ENCODE measurements at regions not wholly inside any gene's neighbourhood (a gene's known extent, or its start where the extent isn't known, plus 50 kb on each side); places are given as distances from the start of the nearest gene placed in this dataset.

- Histone ChIP-seq H4K20me1 (ENCODE audit: low read depth, low read length) (no peaks in the 10 kb centered on the region), H3K27me3 (ENCODE audit: low read length) (no peaks in the 10 kb centered on the region), H3F3A (ENCODE audit: insufficient read depth) (no peaks in the 10 kb centered on the region), H3K9ac (ENCODE audit: low read length) (no peak overlapping the region), H3K4me2 (ENCODE audit: low read depth, low read length, poor library complexity, severe bottlenecking) (no peak overlapping the region), H3K9me3 (ENCODE audit: insufficient read depth, low read length) (no peaks in the 10 kb centered on the region), H2AFZ (ENCODE audit: low read depth, low read length, severe bottlenecking) (no peak overlapping the region), H3K9me2 (replicated peaks; ENCODE audit: insufficient read depth, low read length) (no peaks in the 10 kb centered on the region), H3K36me3 (ENCODE audit: low read length) (no peaks in the 10 kb centered on the region), H3K79me2 (ENCODE audit: insufficient read depth, low read length) (no peaks in the 10 kb centered on the region), H3K27ac (ENCODE audit: low read depth, low read length) (no peak overlapping the region), H3K4me3 (ENCODE audit: insufficient read depth, low read length, poor library complexity, severe bottlenecking) (no peak overlapping the region)
- no peak for TF ChIP-seq EZH2phosphoT487 (conservative IDR thresholded peaks at IDR 0.05; ENCODE audit: low read length)
These were observed 52.5 kb upstream of the CAMK1G start for GRCh38 chr1:209531006-209531405.

GRCh38 chr1:209531549-209531948, 52.0 kb upstream of the CAMK1G start:
- H3K9ac ChIP-seq (ENCODE audit: low read length) = no peak overlapping the region
- no peaks in the 10 kb centered on the region for H3K9me2 ChIP-seq (replicated peaks; ENCODE audit: insufficient read depth, low read length)
- H3K79me2 ChIP-seq (ENCODE audit: insufficient read depth, low read length) = no peaks in the 10 kb centered on the region
- TF ChIP-seq CTCF (IDR thresholded peaks at IDR 0.05; ENCODE audit: insufficient read depth, low read length, poor library complexity, severe bottlenecking) = no peak
- no peak for TF ChIP-seq EZH2phosphoT487 (conservative IDR thresholded peaks at IDR 0.05; ENCODE audit: low read length)
- H3K36me3 ChIP-seq (ENCODE audit: low read length) = no peaks in the 10 kb centered on the region
- H3F3A ChIP-seq (ENCODE audit: insufficient read depth) = no peaks in the 10 kb centered on the region
- H3K9me3 ChIP-seq (ENCODE audit: insufficient read depth, low read length) = no peaks in the 10 kb centered on the region
- H4K20me1 ChIP-seq (ENCODE audit: low read depth, low read length) = no peaks in the 10 kb centered on the region
- H3K27ac ChIP-seq (ENCODE audit: low read depth, low read length) = no peak overlapping the region
- H3K4me2 ChIP-seq (ENCODE audit: low read depth, low read length, poor library complexity, severe bottlenecking) = no peak overlapping the region
- H2AFZ ChIP-seq (ENCODE audit: low read depth, low read length, severe bottlenecking) = no peak overlapping the region
- H3K27me3 ChIP-seq (ENCODE audit: low read length) = no peaks in the 10 kb centered on the region
- no peak overlapping the region for H3K4me3 ChIP-seq (ENCODE audit: insufficient read depth, low read length, poor library complexity, severe bottlenecking)

All from SU-DHL-6 (cell line).